ENCODE measurements at regions not wholly inside any gene's neighbourhood (a gene's known extent, or its start where the extent isn't known, plus 50 kb on each side); places are given as distances from the start of the nearest gene placed in this dataset.

- Histone ChIP-seq H3K9ac (no peak overlapping the region), H3K36me3 (ENCODE audit: insufficient read depth) (no peaks in the 10 kb centered on the region), H3K4me1 (ENCODE audit: low read depth, poor library complexity, severe bottlenecking) (no peaks in the 10 kb centered on the region), H3K79me2 (ENCODE audit: insufficient read depth, low read depth) (no peaks in the 10 kb centered on the region), H3K27ac (no peak overlapping the region), H3K4me3 (IDR thresholded peaks at IDR 0.05; ENCODE audit: insufficient read depth, low read depth, low read length) (no peak overlapping the region), H3K27me3 (ENCODE audit: insufficient read depth, low read depth) (no peaks in the 10 kb centered on the region), H4K20me1 (ENCODE audit: insufficient read depth) (no peaks in the 10 kb centered on the region), H3K4me2 (no peak overlapping the region), H2AFZ (ENCODE audit: low read depth) (no peak overlapping the region)
- TF ChIP-seq CTCF (conservative IDR thresholded peaks at IDR 0.05; ENCODE audit: low read depth, low read length), result no peak
Measured at GRCh38 chr10:120406376-120406775, 50.7 kb upstream of the PLPP4 start.
